Cardiac muscle cell (in vitro differentiated cells and primary cell): ENCODE measurements at regions not wholly inside any gene's neighbourhood (a gene's known extent, or its start where the extent isn't known, plus 50 kb on each side); places are given as distances from the start of the nearest gene placed in this dataset.

ENCODE experiments used
- DNase-seq, 2 donors: peaks; one replicate each; pipeline versions ENCODE4 v3.0.0 to v3.0.0-alpha.2; 2010 to 2017; ENCODE audit warnings: low read depth in 1 of 2, low spot score in 1 of 2
- H3K27ac ChIP-seq: fragments of 200-600 bp; sonication (generic); 2 replicates; pipeline ENCODE4 v1.5.1; 2016
- H3K27me3 ChIP-seq: fragments of 200-600 bp; sonication (generic); 2 replicates; pipeline ENCODE4 v1.6.0; 2016; ENCODE audit warnings: control low read depth
- H3K36me3 ChIP-seq: fragments of 200-600 bp; sonication (generic); 2 replicates; pipeline ENCODE4 v1.5.1; 2016; ENCODE audit warnings: control low read depth
- H3K4me1 ChIP-seq: fragments of 200-600 bp; sonication (generic); 2 replicates; pipeline ENCODE4 v1.8.1; 2017; ENCODE audit warnings: low read depth, mild to moderate bottlenecking, mixed run types
- H3K4me3 ChIP-seq: fragments of 200-600 bp; sonication (generic); 2 replicates; pipeline ENCODE4 v1.5.1; 2016; ENCODE audit warnings: mild to moderate bottlenecking
- H3K9me3 ChIP-seq: fragments of 200-600 bp; sonication (generic); 2 replicates; pipeline ENCODE4 v1.5.1; 2017; ENCODE audit warnings: low read depth, mild to moderate bottlenecking, control low read depth
- CTCF ChIP-seq: IDR thresholded peaks from 2 replicates; pipeline ENCODE4 v1.5.1; 2012; ENCODE audit warnings: low read depth, mild to moderate bottlenecking, low read length

GRCh38 chr1:24980836-24981630, 51.0 kb upstream of the RUNX3 start:
- no peak for TF ChIP-seq CTCF
- no peak for DNase-seq
- Histone ChIP-seq H3K36me3 (no peaks in the 10 kb centered on the region), H3K4me1 (no peaks in the 10 kb centered on the region), H3K4me3 (no peak overlapping the region), H3K27ac (no peak overlapping the region), H3K27me3 (no peaks in the 10 kb centered on the region), H3K9me3 (no peaks in the 10 kb centered on the region)
